KG1 (cell line): ENCODE measurements at regions not wholly inside any gene's neighbourhood (a gene's known extent, or its start where the extent isn't known, plus 50 kb on each side); places are given as distances from the start of the nearest gene placed in this dataset.
"Not testable (repeated sequence)": the region's sequence is repeated elsewhere in the genome, so short reads cannot be mapped to it uniquely, and the experiment has no call there.

Experiments
- DNase-seq: peaks from one replicate; lab custom pipeline; 2025; lab: John Stamatoyannopoulos, UW

GRCh38 chr4:118410138-118410537 lies 57.3 kb upstream of the PRSS12 start:
- no peak for DNase-seq

- DNase-seq, result no peak
Observed at GRCh38 chr4:118417325-118417724, 64.5 kb upstream of the PRSS12 start.

- DNase-seq, result not testable (repeated sequence)
Observed at GRCh38 chr4:118417800-118418199, 65.0 kb upstream of the PRSS12 start.

DNA sequence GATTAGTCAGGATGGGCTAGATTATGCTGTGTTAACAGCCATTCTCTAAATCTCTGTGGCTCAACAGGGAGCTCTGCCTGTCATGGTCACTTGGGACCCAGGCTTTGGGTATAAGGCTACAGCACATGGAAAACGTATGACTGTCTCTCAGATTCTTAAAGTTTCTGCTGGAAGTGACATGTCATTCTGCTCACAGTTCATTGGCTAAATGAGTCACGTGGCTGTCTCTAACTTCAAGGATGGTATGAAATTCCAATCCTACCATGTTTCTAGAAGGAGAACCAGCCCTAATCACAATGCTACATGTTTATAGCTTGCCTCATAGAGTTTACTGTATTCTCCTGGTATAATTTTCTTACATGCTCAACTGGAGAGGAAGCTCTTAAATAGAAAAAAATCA lies 65.6 kb upstream of the PRSS12 start:
- DNase-seq, result not testable (repeated sequence)

DNA sequence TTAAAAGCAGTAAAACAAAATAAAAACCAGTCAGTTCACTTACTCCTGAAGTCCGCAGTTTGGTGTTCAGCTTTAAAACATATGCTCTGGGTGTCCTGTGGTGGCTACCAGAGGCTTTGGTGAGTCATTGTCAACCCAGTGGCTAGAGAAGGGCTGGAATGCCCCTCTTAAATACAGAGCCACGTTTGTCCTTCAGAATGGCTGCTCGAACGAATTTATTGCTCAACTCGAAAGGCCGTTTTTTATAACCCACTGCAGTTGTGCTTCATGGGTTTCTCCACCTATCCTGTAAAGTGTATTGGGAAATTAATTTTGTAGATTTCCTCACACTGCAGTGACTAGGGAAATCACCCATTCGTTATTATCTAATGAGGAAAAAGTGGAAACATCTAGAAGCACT lies 66.8 kb upstream of the PRSS12 start:
- not testable (repeated sequence) for DNase-seq

DNA sequence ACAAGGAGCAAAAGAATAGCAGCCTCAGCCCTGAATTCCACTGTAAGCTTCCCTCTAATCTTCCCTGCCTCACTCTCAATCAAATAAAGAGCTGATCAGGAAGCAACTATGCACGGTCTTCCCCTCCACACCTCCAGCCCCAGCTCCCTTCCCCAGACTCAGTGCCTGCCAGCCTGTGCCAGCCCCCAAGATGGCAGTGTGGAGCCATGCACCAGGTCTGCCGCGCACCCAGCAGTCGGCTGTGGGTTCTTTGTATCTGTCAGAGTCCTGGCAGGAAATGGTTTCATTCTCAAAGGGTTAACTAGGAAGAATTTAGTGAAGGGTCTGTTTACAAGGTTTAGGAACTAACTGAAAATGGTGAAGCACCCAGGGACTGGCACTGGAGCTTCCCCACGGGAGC lies 71.3 kb upstream of the PRSS12 start:
- not testable (repeated sequence) for DNase-seq

DNA sequence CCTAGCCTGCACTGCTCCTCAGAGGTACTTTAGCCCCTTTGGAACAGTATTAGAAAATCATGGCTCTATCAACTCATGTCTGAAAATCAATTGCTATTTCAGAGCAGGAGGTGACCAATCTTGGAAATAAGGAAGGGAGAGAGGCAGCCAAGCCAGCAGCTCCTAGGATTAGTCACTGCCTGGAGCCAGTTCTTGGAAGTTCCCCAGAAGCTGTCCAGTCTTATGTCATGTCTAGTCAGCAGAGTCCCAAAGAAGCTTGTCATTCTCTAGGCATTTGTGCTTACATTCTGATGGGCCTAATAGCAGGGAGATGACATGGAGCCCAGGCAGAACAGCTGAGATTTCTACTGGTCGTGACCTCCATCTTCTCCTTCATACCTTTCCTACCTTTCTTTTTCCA lies 76.1 kb upstream of the PRSS12 start:
- not testable (repeated sequence) for DNase-seq

GRCh38 chr4:118432359-118432758 lies 79.6 kb upstream of the PRSS12 start:
- not testable (repeated sequence) for DNase-seq

GRCh38 chr4:118433612-118434375 lies 81.0 kb upstream of the PRSS12 start:
- DNase-seq, result not testable (repeated sequence)

DNA sequence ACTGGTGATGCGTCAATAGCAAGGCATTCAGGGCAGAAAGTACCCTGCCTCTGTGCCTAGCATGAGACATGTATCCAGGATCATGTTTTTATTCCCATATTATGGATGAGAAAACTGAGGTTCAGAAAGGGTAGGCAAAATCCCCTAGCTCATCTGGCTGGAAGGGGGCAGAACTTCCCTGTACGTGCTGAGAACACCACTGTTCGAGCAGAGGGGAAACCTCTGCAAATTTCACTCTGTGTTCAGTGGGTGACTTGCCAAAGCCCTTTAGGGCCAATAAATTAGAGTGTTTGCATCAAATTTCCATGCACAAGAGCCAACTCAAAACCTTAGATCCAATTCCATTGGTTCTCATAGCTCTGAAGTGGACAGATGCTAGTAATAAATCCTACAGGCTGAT lies 82.6 kb upstream of the PRSS12 start:
- not testable (repeated sequence) for DNase-seq

- DNase-seq, result not testable (repeated sequence)
Observed at GRCh38 chr4:118442115-118442837, 89.5 kb upstream of the PRSS12 start.

GRCh38 chr4:118447397-118447796 lies 94.6 kb upstream of the PRSS12 start:
- not testable (repeated sequence) for DNase-seq

- not testable (repeated sequence) for DNase-seq
Observed at GRCh38 chr4:118454857-118455256, 102.1 kb upstream of the PRSS12 start.

DNA sequence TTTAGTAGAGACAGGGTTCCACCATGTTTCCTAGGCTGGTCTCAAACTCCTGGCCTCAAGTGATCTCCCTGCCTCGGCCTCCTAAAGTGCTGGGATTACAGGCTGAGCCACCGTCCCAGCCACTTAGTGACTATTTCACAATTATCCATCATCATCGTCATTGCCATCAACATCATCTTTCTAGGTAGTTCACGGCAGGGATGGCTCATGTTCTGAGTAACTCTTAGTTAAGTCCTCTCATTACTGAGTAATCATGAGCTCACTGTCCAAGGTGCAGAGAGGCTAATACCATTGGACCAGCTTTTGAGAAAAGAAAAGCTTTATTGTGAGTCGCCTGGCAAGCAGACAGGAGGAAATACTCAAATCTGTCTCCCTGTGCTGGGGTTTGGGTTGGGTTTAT lies 108.6 kb upstream of the PRSS12 start:
- not testable (repeated sequence) for DNase-seq

DNA sequence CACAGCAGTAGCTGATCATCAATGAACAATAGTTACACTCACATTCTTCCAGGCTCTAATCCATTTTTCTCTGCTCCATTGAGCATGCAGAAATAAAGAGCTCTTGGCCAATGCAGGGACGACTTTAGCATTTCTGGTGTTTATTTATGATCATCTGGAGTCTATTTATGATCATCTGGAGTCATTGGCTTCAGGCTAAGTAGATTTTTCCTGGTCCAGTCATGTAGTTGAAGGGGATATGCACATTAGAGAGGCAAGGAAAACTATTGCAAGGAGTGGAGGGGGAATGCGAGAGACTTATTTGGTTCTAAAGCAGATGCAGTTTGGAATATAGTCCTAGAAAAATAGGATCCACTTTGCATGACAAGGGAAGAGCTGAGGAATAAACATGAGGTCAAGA lies 113.0 kb upstream of the PRSS12 start:
- not testable (repeated sequence) for DNase-seq

- not testable (repeated sequence) for DNase-seq
Observed at GRCh38 chr4:118474001-118474626, 121.3 kb upstream of the PRSS12 start.

GRCh38 chr4:118474771-118475170 lies 122.0 kb upstream of the PRSS12 start:
- DNase-seq, result not testable (repeated sequence)

DNA sequence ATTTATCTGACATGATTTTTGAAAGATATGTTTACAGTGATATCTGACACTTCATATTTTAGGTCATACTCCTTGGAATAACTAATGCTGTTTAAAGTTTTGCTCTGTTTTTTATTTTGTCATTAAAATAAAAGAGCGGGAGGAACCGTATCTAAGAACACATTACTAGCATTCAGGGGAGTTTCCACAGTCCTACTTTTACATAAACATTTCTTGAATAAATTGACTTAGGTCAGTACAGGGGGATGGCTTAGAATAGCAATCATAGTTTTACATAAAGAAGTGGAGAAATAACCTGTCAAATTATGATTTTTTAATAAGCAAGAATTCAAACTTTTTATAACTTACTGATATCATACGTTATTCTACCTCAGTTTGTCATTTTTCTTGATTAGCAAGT lies 123.1 kb upstream of the PRSS12 start:
- DNase-seq, result not testable (repeated sequence)

DNA sequence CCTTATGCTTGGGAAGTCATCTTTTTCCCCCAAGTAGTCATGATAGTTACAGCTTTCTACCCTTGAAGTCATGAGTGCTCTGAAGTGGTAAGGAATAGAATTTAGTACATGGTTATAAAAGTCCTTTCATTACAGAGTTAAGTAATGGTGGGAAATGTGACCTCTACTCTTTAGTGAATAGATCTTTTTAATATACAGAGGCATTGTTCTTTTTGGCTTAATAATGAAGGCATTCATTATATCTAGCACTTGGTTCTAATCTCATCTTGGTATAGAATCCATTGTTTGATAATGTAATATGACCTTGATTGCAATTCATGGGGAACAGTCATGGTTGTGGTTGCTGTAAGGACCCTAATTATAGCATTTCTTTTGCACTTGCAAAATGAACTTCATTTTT lies 125.0 kb upstream of the PRSS12 start:
- not testable (repeated sequence) for DNase-seq

- not testable (repeated sequence) for DNase-seq
Observed at GRCh38 chr4:118485801-118486314, 133.1 kb upstream of the PRSS12 start.

- not testable (repeated sequence) for DNase-seq
Observed at GRCh38 chr4:118492963-118493362, 140.2 kb upstream of the PRSS12 start.

GRCh38 chr4:118494437-118494836 lies 141.6 kb upstream of the PRSS12 start:
- not testable (repeated sequence) for DNase-seq
